ENCODE measurements at regions not wholly inside any gene's neighbourhood (a gene's known extent, or its start where the extent isn't known, plus 50 kb on each side); places are given as distances from the start of the nearest gene placed in this dataset.

- DNase-seq, result no peak
Observed at GRCh38 chr18:29648891-29649290, 1393.7 kb downstream of the DSC3 start.

GRCh38 chr18:29647700-29648099 lies 1394.8 kb downstream of the DSC3 start:
- no peak for DNase-seq

- no peak for DNase-seq
Observed at GRCh38 chr18:29644276-29644675, 1398.3 kb downstream of the DSC3 start.

GRCh38 chr18:29629493-29630036 lies 1413.0 kb downstream of the DSC3 start:
- DNase-seq, result no peak

- DNase-seq, result no peak
Observed at GRCh38 chr18:29626094-29626493, 1416.4 kb downstream of the DSC3 start.

GRCh38 chr18:29616867-29617266 lies 1425.7 kb downstream of the DSC3 start:
- DNase-seq, result no peak

GRCh38 chr18:29608982-29609381 lies 1432.1 kb upstream of the CDH2 start:
- DNase-seq, result no peak

GRCh38 chr18:29605365-29605764 lies 1428.4 kb upstream of the CDH2 start:
- no peak for DNase-seq

GRCh38 chr18:29596959-29597358 lies 1420.0 kb upstream of the CDH2 start:
- no peak for DNase-seq

GRCh38 chr18:29594493-29594892 lies 1417.6 kb upstream of the CDH2 start:
- DNase-seq, result no peak

GRCh38 chr18:29588446-29589100 lies 1411.6 kb upstream of the CDH2 start:
- no peak for DNase-seq

- no peak for DNase-seq
Observed at GRCh38 chr18:29586210-29586609, 1409.3 kb upstream of the CDH2 start.

GRCh38 chr18:29560270-29560669 lies 1383.3 kb upstream of the CDH2 start:
- no peak for DNase-seq

- DNase-seq, result no peak
Observed at GRCh38 chr18:29556070-29556469, 1379.1 kb upstream of the CDH2 start.

GRCh38 chr18:29549759-29550158 lies 1372.8 kb upstream of the CDH2 start:
- DNase-seq, result no peak

GRCh38 chr18:29547626-29548025 lies 1370.7 kb upstream of the CDH2 start:
- no peak for DNase-seq

GRCh38 chr18:29540548-29540947 lies 1363.6 kb upstream of the CDH2 start:
- no peak for DNase-seq

- DNase-seq, result no peak
Observed at GRCh38 chr18:29531746-29532145, 1354.8 kb upstream of the CDH2 start.

GRCh38 chr18:29523371-29523770 lies 1346.4 kb upstream of the CDH2 start:
- no peak for DNase-seq

- DNase-seq, result no peak
Observed at GRCh38 chr18:29512761-29513160, 1335.8 kb upstream of the CDH2 start.

- no peak for DNase-seq
Observed at GRCh38 chr18:29512203-29512602, 1335.3 kb upstream of the CDH2 start.

- DNase-seq, result no peak
Observed at GRCh38 chr18:29501952-29502351, 1325.0 kb upstream of the CDH2 start.

GRCh38 chr18:29496152-29496680 lies 1319.3 kb upstream of the CDH2 start:
- DNase-seq, result no peak

GRCh38 chr18:29494371-29494770 lies 1317.4 kb upstream of the CDH2 start:
- no peak for DNase-seq

- no peak for DNase-seq
Observed at GRCh38 chr18:29491907-29492306, 1315.0 kb upstream of the CDH2 start.
